HCT116 (cell line): ENCODE measurements at regions not wholly inside any gene's neighbourhood (a gene's known extent, or its start where the extent isn't known, plus 50 kb on each side); places are given as distances from the start of the nearest gene placed in this dataset.

ENCODE experiments used
- CTCF ChIP-seq, 3 experiments: fragments of 200-600 bp in 1 of 3; sonication (generic) in 1 of 3; IDR thresholded peaks in 2 of 3; conservative IDR thresholded peaks in 1 of 3; 2 replicates each; pipeline ENCODE4 v1.5.1; 2012 to 2017; ENCODE audit warnings: low read depth in 2 of 3, low read length in 2 of 3, antibody characterized with exemption in 1 of 3, borderline replicate concordance in 1 of 3, control low read depth in 1 of 3, mild to moderate bottlenecking in 1 of 3, mixed read lengths in 1 of 3, mixed run types in 1 of 3, moderate library complexity in 1 of 3; ENCODE audit not compliant: insufficient read depth in 1 of 3
- EZH2 ChIP-seq: fragments of 200-600 bp; sonication (generic); IDR thresholded peaks from 2 replicates; pipeline ENCODE4 v1.6.1; 2017; ENCODE audit warnings: antibody characterized with exemption, mixed run types

GRCh38 chr16:86685076-86685475 lies 106.7 kb downstream of the FOXL1 start:
- TF ChIP-seq CTCF (IDR thresholded peaks at IDR 0.05 in 2 of 3, conservative IDR thresholded peaks at IDR 0.05 in 1 of 3; ENCODE audit: borderline replicate concordance in 1 of 3, insufficient read depth in 1 of 3, low read depth in 2 of 3, low read length in 2 of 3) = no peak
- no peak for TF ChIP-seq EZH2
